Chondrocyte (in vitro differentiated cells): ENCODE measurements at regions not wholly inside any gene's neighbourhood (a gene's known extent, or its start where the extent isn't known, plus 50 kb on each side); places are given as distances from the start of the nearest gene placed in this dataset.

ENCODE experiments used
- DNase-seq: peaks from one replicate; pipeline ENCODE4 v3.0.0; 2021; ENCODE audit warnings: mixed read lengths, low spot score
- H3K27ac Mint-ChIP-seq: one replicate; pipeline ENCODE4 v1.8.0; 2021; ENCODE audit warnings: mild to moderate bottlenecking, moderate library complexity, mixed read lengths; ENCODE audit not compliant: unreplicated experiment
- H3K27me3 Mint-ChIP-seq: 2 replicates; pipeline ENCODE4 v1.8.0; 2021; ENCODE audit warnings: low read depth, mixed read lengths
- H3K36me3 Mint-ChIP-seq: 2 replicates; pipeline ENCODE4 v1.8.0; 2021; ENCODE audit warnings: low read depth, mixed read lengths
- H3K4me1 Mint-ChIP-seq: 2 replicates; pipeline ENCODE4 v1.8.0; 2021; ENCODE audit warnings: low read depth, mild to moderate bottlenecking, mixed read lengths
- H3K4me3 Mint-ChIP-seq: one replicate; pipeline ENCODE4 v1.8.0; 2021; ENCODE audit warnings: mild to moderate bottlenecking, moderate library complexity, mixed read lengths; ENCODE audit not compliant: unreplicated experiment
- H3K9me3 Mint-ChIP-seq: 2 replicates; pipeline ENCODE4 v1.8.0; 2021; ENCODE audit warnings: low read depth, mixed read lengths
- TF ChIP-seq, protein P1 (sequence below): fragments of 200-600 bp; sonication (generic); IDR thresholded peaks from 2 replicates; pipeline ENCODE4 v1.5.0; 2021; ENCODE audit warnings: antibody characterized with exemption, mild to moderate bottlenecking, moderate library complexity

DNA sequence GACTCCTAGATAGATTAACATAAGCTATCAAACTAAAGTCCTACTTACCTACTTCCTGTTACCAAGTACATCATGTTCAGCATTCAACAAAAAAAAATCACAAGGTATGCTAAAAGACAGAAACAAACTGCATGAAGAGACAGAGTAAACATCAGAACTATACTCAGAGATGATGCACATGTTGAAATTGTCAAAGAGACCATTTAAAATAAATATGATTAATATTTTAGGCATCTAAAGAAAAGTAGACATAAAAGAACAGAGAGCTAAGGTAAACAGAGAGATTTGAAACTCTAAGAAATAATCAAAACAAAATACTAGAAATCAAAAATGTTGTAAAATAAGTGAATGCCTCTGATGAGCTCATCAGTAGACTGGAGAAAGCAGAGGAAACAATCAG, 224.8 kb upstream of the STAC start:
- peaks cover 12% of the 10 kb centered on the region for H3K27me3 Mint-ChIP-seq
- no peaks in the 10 kb centered on the region for H3K36me3 Mint-ChIP-seq
- DNase-seq = no peak
- no peak overlapping the region for H3K27ac Mint-ChIP-seq
- no peaks in the 10 kb centered on the region for H3K4me1 Mint-ChIP-seq
- no peak overlapping the region for H3K4me3 Mint-ChIP-seq
- TF ChIP-seq, protein P1, sequence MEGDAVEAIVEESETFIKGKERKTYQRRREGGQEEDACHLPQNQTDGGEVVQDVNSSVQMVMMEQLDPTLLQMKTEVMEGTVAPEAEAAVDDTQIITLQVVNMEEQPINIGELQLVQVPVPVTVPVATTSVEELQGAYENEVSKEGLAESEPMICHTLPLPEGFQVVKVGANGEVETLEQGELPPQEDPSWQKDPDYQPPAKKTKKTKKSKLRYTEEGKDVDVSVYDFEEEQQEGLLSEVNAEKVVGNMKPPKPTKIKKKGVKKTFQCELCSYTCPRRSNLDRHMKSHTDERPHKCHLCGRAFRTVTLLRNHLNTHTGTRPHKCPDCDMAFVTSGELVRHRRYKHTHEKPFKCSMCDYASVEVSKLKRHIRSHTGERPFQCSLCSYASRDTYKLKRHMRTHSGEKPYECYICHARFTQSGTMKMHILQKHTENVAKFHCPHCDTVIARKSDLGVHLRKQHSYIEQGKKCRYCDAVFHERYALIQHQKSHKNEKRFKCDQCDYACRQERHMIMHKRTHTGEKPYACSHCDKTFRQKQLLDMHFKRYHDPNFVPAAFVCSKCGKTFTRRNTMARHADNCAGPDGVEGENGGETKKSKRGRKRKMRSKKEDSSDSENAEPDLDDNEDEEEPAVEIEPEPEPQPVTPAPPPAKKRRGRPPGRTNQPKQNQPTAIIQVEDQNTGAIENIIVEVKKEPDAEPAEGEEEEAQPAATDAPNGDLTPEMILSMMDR = no peak
- no peaks in the 10 kb centered on the region for H3K9me3 Mint-ChIP-seq

DNA sequence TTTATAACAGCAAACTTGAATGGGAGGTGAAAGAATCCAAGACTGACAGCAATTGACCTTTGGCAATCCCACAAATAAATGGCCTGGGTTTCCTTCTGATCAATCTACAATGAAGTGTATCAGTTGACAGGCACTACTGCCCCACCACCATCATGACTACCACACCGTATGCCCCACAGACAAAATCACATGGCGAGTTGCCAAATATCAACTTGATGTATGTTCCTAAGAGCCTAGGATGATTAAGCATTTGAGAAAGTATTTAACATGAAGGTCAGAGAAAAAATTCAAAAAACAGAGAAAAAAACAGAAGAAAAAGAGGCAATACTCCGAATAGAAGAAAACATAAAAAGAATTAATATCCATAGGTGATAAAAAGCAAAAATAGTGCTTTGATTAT, 215.9 kb upstream of the STAC start:
- DNase-seq = no peak
- peaks cover 1% of the 10 kb centered on the region for H3K27me3 Mint-ChIP-seq
- H3K4me1 Mint-ChIP-seq = no peaks in the 10 kb centered on the region
- H3K27ac Mint-ChIP-seq = no peak overlapping the region
- no peak overlapping the region for H3K4me3 Mint-ChIP-seq
- H3K36me3 Mint-ChIP-seq = no peaks in the 10 kb centered on the region
- peaks cover 3% of the 10 kb centered on the region for H3K9me3 Mint-ChIP-seq
- TF ChIP-seq, protein P1 = no peak

DNA sequence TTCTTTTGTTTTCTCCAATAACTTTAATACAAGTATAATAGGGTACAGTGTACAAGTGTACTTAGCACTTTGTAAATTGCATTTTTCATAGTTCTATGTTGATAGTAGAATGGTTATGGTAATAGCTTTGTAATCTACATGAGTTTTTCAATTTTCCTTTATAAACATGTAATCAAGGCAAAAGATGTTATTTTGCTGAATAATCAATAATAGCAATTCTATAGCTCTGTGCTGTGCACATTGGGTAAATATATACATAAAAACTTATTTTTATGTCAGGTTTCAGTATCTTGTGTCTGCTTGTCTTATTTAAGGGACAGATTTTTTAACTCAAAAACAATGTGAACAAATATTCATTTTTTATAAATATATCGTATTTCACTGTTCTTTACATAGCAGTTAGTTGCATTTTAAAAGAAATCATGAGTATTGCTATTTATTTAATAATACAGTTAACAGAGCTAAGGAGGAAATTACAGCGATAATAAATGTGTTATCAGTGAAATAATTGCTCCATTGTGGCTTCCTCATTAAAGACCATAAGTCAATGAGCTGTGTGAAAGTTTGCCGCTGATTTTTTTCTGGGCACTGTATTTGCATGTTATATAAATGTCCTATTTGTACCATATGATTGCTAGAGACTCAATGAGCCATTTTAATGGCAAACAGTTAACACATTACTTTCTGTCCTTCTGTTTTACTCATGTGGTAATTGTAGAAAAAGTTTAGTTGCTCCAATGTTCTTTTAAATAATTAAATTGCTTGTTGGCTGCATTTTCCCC, 214.6 kb upstream of the STAC start:
- Mint-ChIP-seq H3K4me1 (no peaks in the 10 kb centered on the region), H3K27ac (no peak overlapping the region), H3K9me3 (peaks cover 3% of the 10 kb centered on the region), H3K27me3 (peaks cover 1% of the 10 kb centered on the region), H3K4me3 (no peak overlapping the region), H3K36me3 (no peaks in the 10 kb centered on the region)
- DNase-seq = no peak
- TF ChIP-seq, protein P1 = no peak

DNA sequence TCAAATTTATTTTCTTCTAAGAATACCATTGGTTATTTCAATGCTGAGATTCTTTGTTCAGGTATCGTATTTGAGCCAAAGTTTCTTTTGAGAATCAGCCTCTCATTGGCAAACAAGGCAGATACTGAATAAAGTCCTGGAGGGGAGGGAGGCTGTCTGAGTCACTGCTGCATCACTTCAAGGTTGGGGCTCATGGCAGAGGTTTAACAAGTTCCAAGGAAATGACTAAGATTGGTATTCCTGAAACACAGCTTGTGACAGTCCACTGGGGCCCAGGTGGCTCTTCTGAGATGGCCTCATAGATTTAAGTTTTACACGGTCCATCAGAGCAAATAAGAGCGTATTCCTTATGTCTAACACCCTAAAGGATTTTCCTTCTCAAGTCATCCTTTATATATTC, 213.8 kb upstream of the STAC start:
- peaks cover 3% of the 10 kb centered on the region for H3K9me3 Mint-ChIP-seq
- H3K4me3 Mint-ChIP-seq = no peak overlapping the region
- no peaks in the 10 kb centered on the region for H3K4me1 Mint-ChIP-seq
- no peaks in the 10 kb centered on the region for H3K27me3 Mint-ChIP-seq
- H3K36me3 Mint-ChIP-seq = no peaks in the 10 kb centered on the region
- DNase-seq = no peak
- no peak overlapping the region for H3K27ac Mint-ChIP-seq
- TF ChIP-seq, protein P1 = no peak

DNA sequence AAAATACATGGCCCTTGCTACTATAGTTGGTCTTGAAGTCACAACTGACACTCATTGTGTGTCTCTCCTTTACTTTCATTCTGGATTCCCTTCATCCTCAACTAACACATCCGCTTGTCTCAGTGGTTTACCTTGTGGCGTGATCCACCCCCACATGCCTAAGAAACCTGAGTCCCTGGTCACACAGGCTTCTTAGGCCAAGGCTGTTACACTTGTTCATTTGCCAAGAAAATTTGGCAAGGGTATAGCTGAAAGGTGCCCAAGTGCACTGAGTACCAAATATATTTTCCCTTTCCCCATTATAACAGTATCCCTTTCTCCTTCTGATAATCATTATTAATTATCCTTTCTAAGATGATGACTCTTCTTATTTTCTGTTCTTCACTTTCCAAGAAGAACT, 207.6 kb upstream of the STAC start:
- no peak for DNase-seq
- no peaks in the 10 kb centered on the region for H3K4me1 Mint-ChIP-seq
- peaks cover under 1% of the 10 kb centered on the region for H3K9me3 Mint-ChIP-seq
- no peaks in the 10 kb centered on the region for H3K27me3 Mint-ChIP-seq
- no peaks in the 10 kb centered on the region for H3K36me3 Mint-ChIP-seq
- TF ChIP-seq, protein P1 = no peak
- no peak overlapping the region for H3K4me3 Mint-ChIP-seq
- H3K27ac Mint-ChIP-seq = no peak overlapping the region
